ENCODE measurements at regions not wholly inside any gene's neighbourhood (a gene's known extent, or its start where the extent isn't known, plus 50 kb on each side); places are given as distances from the start of the nearest gene placed in this dataset.

GRCh38 chr10:109456566-109457301 lies 466.6 kb downstream of the XPNPEP1 start (continued):
- TF ChIP-seq ATF3 (IDR thresholded peaks at IDR 0.05; ENCODE audit: insufficient read depth, low read depth, low read length) (no peak), RBBP5 (IDR thresholded peaks at IDR 0.05; ENCODE audit: borderline replicate concordance, low read depth, low read length) (no peak), USF2 (IDR thresholded peaks at IDR 0.05; ENCODE audit: low read length) (no peak), SIN3A (conservative IDR thresholded peaks at IDR 0.05 in 1 of 2, IDR thresholded peaks at IDR 0.05 in 1 of 2; ENCODE audit: low read depth in 1 of 2, low read length in 2 of 2) (0 out of 4 replicates have a peak, but pooled peaks of 1 of the 2 experiments have one; percentile 28), E2F6 (IDR thresholded peaks at IDR 0.05) (peak; percentile 41), CHD1 (IDR thresholded peaks at IDR 0.05; ENCODE audit: low read depth, low read length) (no peak), EP300 (IDR thresholded peaks at IDR 0.05; ENCODE audit: borderline replicate concordance in 1 of 2, low read depth in 2 of 2, low read length in 2 of 2) (0 out of 3 replicates have a peak, but pooled peaks of 1 of the 2 experiments have one; percentile 6), MAFK (IDR thresholded peaks at IDR 0.05; ENCODE audit: low read depth, low read length) (no peak), BCL11A (IDR thresholded peaks at IDR 0.05; ENCODE audit: low read depth in 2 of 2, low read length in 2 of 2) (no peak), ASH2L (IDR thresholded peaks at IDR 0.05; ENCODE audit: low read length) (peak; percentile 55), NANOG (IDR thresholded peaks at IDR 0.05; ENCODE audit: insufficient read depth, low read depth, low read length, poor library complexity, severe bottlenecking) (no peak), BRCA1 (IDR thresholded peaks at IDR 0.05; ENCODE audit: low read depth, low read length) (no peak), KDM1A (IDR thresholded peaks at IDR 0.05; ENCODE audit: borderline replicate concordance, low read length) (no peak), RXRA (IDR thresholded peaks at IDR 0.05; ENCODE audit: insufficient read depth, low read depth, low read length) (no peak)
